K562 (cell line): ENCODE measurements at regions not wholly inside any gene's neighbourhood (a gene's known extent, or its start where the extent isn't known, plus 50 kb on each side); places are given as distances from the start of the nearest gene placed in this dataset.

Experiments used
- ZNF274 ChIP-seq: IDR thresholded peaks from 2 replicates; pipeline ENCODE4 v1.6.1; 2011; ENCODE audit warnings: low read depth, mild to moderate bottlenecking, low read length, moderate library complexity, borderline replicate concordance
- ZNF3 ChIP-seq: fragments of 250-450 bp; sonication (Bioruptor Pico); IDR thresholded peaks from 2 replicates; pipeline ENCODE4 v1.5.0; 2021; ENCODE audit warnings: mild to moderate bottlenecking, moderate library complexity

- TF ChIP-seq ZNF274: no peak
- TF ChIP-seq ZNF3 (CRISPR knock-in tag): no peak
Observed at GRCh38 chr18:78305789-78306188, 673.8 kb upstream of the SALL3 start.
